PC-3 (cell line): ENCODE measurements at regions not wholly inside any gene's neighbourhood (a gene's known extent, or its start where the extent isn't known, plus 50 kb on each side); places are given as distances from the start of the nearest gene placed in this dataset.
"Not testable (repeated sequence)": the region's sequence is repeated elsewhere in the genome, so short reads cannot be mapped to it uniquely, and the experiment has no call there.

Experiments
- ATAC-seq: fragments of 200-7000 bp; cut with Tn5 transposase; 2 replicates; pipeline ENCODE4 v1.9.1; 2020; ENCODE audit warnings: mild to moderate bottlenecking, moderate library complexity
- BruUV-seq: library from RNA; stranded (reverse); fragments of 400-500 nt; replicated peaks from 2 replicates; lab custom pipeline; 2021; lab: Mats Ljungman, UMichigan
- CTCF ChIA-PET: fragments of 300-600 bp; sonication (Branson Sonifier 250); formaldehyde crosslinking; loops from one replicate; lab custom pipeline; 2022; ENCODE audit warnings: antibody characterized with exemption; lab: Charles Lee
- POLR2A ChIA-PET: fragments of 300-600 bp; sonication (Branson Sonifier 250); formaldehyde crosslinking; loops from one replicate; lab custom pipeline; 2022; ENCODE audit warnings: antibody characterized with exemption; ENCODE audit not compliant: unreplicated experiment; lab: Charles Lee
- DNase-seq: peaks from one replicate; pipeline ENCODE4 v3.0.0-alpha.2; 2015
- H2AFZ ChIP-seq: fragments of 300-600 bp; sonication (generic); 2 replicates; pipeline ENCODE4 v1.6.0; 2016; ENCODE audit warnings: antibody characterized with exemption, low read length
- H3F3A ChIP-seq: fragments of 300-600 bp; sonication (generic); one replicate; pipeline ENCODE4 v1.6.0; 2017; ENCODE audit warnings: antibody characterized with exemption, low read length, control low read depth, mild to moderate bottlenecking; ENCODE audit not compliant: unreplicated experiment
- H3K27ac ChIP-seq: fragments of 300-600 bp; sonication (generic); 2 replicates; pipeline ENCODE4 v1.5.1; 2016; ENCODE audit warnings: mild to moderate bottlenecking, low read length
- H3K27me3 ChIP-seq: fragments of 300-600 bp; sonication (generic); 2 replicates; pipeline ENCODE4 v1.6.1; 2016; ENCODE audit warnings: low read length, mixed read lengths
- H3K36me3 ChIP-seq: fragments of 300-600 bp; sonication (generic); 2 replicates; pipeline ENCODE4 v1.6.1; 2016; ENCODE audit warnings: low read depth, mixed run types, low read length, mixed read lengths
- H3K4me1 ChIP-seq: fragments of 300-600 bp; sonication (generic); 2 replicates; pipeline ENCODE4 v1.5.1; 2016; ENCODE audit warnings: low read length; ENCODE audit not compliant: insufficient read depth
- H3K4me2 ChIP-seq: fragments of 300-600 bp; sonication (generic); 2 replicates; pipeline ENCODE4 v1.6.0; 2016; ENCODE audit warnings: low read length
- H3K4me3 ChIP-seq: fragments of 300-600 bp; sonication (generic); 2 replicates; pipeline ENCODE4 v1.5.1; 2016; ENCODE audit warnings: mild to moderate bottlenecking, low read length, mixed read lengths
- H3K79me2 ChIP-seq: fragments of 300-600 bp; sonication (generic); 2 replicates; pipeline ENCODE4 v1.6.1; 2017; ENCODE audit warnings: low read length, mixed read lengths
- H3K9ac ChIP-seq: fragments of 300-600 bp; sonication (generic); 2 replicates; pipeline ENCODE4 v1.6.0; 2016; ENCODE audit warnings: mild to moderate bottlenecking, low read length
- H3K9me2 ChIP-seq: fragments of 300-600 bp; sonication (generic); replicated peaks from 2 replicates; pipeline ENCODE4 v1.6.1; 2016; ENCODE audit warnings: mixed run types, low read length, mixed read lengths
- H3K9me3 ChIP-seq: fragments of 300-600 bp; sonication (generic); 2 replicates; pipeline ENCODE4 v1.6.1; 2016; ENCODE audit warnings: low read length, mixed read lengths
- H4K20me1 ChIP-seq: fragments of 300-600 bp; sonication (generic); 2 replicates; pipeline ENCODE4 v1.6.1; 2016; ENCODE audit warnings: low read length, mixed read lengths
- EZH2 ChIP-seq: fragments of 300-600 bp; sonication (generic); IDR thresholded peaks from one replicate; pipeline ENCODE4 v1.6.1; 2017; ENCODE audit warnings: antibody characterized with exemption, mild to moderate bottlenecking, low read length; ENCODE audit not compliant: unreplicated experiment
- EZH2phosphoT487 ChIP-seq: fragments of 300-600 bp; sonication (generic); IDR thresholded peaks from 2 replicates; pipeline ENCODE4 v1.6.1; 2018; ENCODE audit warnings: mild to moderate bottlenecking, antibody characterized with exemption, low read length, borderline replicate concordance
- intact Hi-C: fragments of 100-400 bp; cut with micrococcal nuclease; formaldehyde crosslinking; loops from 2 replicates; pipeline ENCODE4 v1.9.0; 2023
- TF ChIP-seq, protein P1 (sequence below): fragments of 300-600 bp; sonication (generic); conservative IDR thresholded peaks from 2 replicates; pipeline ENCODE4 v1.5.1; 2017; ENCODE audit warnings: antibody characterized with exemption, low read depth, mild to moderate bottlenecking, low read length

DNA sequence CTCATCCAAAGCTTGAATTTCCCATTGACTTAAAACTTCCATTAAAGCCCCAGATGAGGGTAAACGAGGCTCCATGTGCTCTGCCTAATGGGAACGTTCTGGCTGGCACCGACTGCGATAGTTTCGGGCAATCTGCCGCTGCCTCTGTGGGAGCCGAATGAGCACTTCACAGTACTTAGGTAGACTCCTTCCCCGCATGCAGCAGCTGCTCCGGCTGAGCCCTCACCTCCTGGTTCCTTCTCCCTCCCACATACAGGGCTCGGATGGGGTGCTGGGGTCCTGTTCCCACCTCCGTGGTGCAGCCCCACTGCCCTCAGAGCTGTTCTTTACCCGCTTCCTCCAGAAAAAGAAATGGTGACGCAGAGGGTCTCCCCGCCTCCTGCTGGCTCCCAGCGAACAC lies 476.5 kb upstream of the SALL3 start:
- Histone ChIP-seq H3K4me3 (no peak overlapping the region), H3K4me1 (no peaks in the 10 kb centered on the region), H3K27ac (no peak overlapping the region), H3K36me3 (no peaks in the 10 kb centered on the region), H2AFZ (no peak overlapping the region), H4K20me1 (no peaks in the 10 kb centered on the region), H3K79me2 (no peaks in the 10 kb centered on the region), H3K9ac (no peak overlapping the region), H3F3A (no peaks in the 10 kb centered on the region), H3K9me2 (no peaks in the 10 kb centered on the region), H3K27me3 (peaks cover 27% of the 10 kb centered on the region), H3K4me2 (no peak overlapping the region), H3K9me3 (no peaks in the 10 kb centered on the region)
- BruUV-seq, result no TSS peak
- intact Hi-C loops, result no loop called here
- DNase-seq (no peak), ATAC-seq (no peak)
- ChIA-PET CTCF (no interaction called here), POLR2A (no interaction called here)
- TF ChIP-seq EZH2phosphoT487, result no peak
- TF ChIP-seq EZH2, result no peak
- TF ChIP-seq, protein P1, sequence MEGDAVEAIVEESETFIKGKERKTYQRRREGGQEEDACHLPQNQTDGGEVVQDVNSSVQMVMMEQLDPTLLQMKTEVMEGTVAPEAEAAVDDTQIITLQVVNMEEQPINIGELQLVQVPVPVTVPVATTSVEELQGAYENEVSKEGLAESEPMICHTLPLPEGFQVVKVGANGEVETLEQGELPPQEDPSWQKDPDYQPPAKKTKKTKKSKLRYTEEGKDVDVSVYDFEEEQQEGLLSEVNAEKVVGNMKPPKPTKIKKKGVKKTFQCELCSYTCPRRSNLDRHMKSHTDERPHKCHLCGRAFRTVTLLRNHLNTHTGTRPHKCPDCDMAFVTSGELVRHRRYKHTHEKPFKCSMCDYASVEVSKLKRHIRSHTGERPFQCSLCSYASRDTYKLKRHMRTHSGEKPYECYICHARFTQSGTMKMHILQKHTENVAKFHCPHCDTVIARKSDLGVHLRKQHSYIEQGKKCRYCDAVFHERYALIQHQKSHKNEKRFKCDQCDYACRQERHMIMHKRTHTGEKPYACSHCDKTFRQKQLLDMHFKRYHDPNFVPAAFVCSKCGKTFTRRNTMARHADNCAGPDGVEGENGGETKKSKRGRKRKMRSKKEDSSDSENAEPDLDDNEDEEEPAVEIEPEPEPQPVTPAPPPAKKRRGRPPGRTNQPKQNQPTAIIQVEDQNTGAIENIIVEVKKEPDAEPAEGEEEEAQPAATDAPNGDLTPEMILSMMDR, result no peak

DNA sequence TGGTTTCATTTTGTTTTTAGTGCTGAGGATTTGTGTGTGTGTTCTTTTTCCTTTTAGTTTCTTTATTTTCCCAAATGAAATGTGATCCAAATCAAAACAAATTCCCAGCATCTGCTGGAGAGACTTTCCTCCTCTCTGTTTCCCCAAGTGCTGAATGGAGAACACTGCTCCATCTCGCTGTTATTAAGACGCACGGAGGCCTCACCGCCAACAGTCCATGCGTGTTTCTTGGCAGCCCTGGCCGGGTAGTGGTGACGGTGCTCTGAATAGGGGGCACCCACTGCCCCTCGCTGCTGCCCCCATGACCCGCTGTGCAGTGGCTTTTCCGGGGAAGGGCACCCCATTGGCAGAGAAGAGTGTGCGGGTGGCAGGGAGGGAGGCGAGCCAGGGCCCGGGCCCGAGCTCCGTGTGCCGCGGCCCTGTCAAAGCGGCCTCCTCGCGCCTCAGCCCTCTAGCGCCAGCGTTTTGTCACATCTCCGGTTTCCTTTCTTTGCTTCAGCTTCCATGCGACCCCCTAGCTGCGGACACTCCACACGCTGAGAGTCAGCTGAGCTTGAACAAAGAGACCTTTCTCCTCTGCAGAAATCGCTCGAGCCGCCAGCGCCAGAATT lies 473.7 kb upstream of the SALL3 start:
- POLR2A ChIA-PET, result no interaction called here
- intact Hi-C loops, result no loop called here
- Histone ChIP-seq H3F3A (no peaks in the 10 kb centered on the region), H3K4me3 (no peak overlapping the region), H3K27me3 (peaks cover 27% of the 10 kb centered on the region), H3K36me3 (no peaks in the 10 kb centered on the region), H3K4me2 (no peak overlapping the region), H3K9me3 (no peaks in the 10 kb centered on the region), H3K9ac (no peak overlapping the region), H3K4me1 (no peaks in the 10 kb centered on the region), H3K9me2 (no peaks in the 10 kb centered on the region), H4K20me1 (no peaks in the 10 kb centered on the region), H2AFZ (no peak overlapping the region), H3K27ac (no peak overlapping the region), H3K79me2 (no peaks in the 10 kb centered on the region)
- DNase-seq (no peak), ATAC-seq (no peak)
- BruUV-seq, result no TSS peak
- CTCF ChIA-PET, result no interaction called here
- TF ChIP-seq, protein P1, result no peak
- no peak for TF ChIP-seq EZH2phosphoT487

DNA sequence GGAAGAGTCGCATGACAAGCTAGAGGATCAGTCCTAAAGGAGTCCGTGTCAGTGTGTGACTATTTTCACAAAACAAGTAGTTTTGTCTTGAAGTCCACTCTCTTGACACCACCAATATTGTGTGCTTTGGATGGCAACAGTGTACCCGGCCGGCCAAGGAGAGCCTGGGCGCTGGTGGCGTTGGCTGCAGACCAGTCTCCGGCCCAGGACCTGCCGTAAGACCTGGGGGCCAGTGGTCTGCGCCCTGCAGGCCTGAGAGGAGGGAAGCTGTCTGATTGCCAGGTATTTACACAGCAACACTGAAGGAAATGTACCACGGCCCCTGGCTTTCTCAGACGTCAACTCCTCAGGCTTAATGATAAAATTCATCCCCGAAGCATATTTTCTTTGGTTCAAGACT lies 472.4 kb upstream of the SALL3 start:
- H3F3A ChIP-seq, result no peaks in the 10 kb centered on the region
- no peaks in the 10 kb centered on the region for H3K4me1 ChIP-seq
- H3K79me2 ChIP-seq, result no peaks in the 10 kb centered on the region
- H3K27me3 ChIP-seq, result peaks cover 27% of the 10 kb centered on the region
- ChIA-PET CTCF (no interaction called here), POLR2A (no interaction called here)
- DNase-seq (no peak), ATAC-seq (no peak)
- no peak overlapping the region for H3K4me3 ChIP-seq
- no TSS peak for BruUV-seq
- H3K4me2 ChIP-seq, result no peak overlapping the region
- H3K9ac ChIP-seq, result no peak overlapping the region
- TF ChIP-seq, protein P1, result no peak
- TF ChIP-seq EZH2phosphoT487, result no peak
- TF ChIP-seq EZH2, result no peak
- no peaks in the 10 kb centered on the region for H4K20me1 ChIP-seq
- H3K9me2 ChIP-seq, result no peaks in the 10 kb centered on the region
- H3K9me3 ChIP-seq, result no peaks in the 10 kb centered on the region
- no peaks in the 10 kb centered on the region for H3K36me3 ChIP-seq
- intact Hi-C loops, result no loop called here
- no peak overlapping the region for H3K27ac ChIP-seq
- no peak overlapping the region for H2AFZ ChIP-seq

DNA sequence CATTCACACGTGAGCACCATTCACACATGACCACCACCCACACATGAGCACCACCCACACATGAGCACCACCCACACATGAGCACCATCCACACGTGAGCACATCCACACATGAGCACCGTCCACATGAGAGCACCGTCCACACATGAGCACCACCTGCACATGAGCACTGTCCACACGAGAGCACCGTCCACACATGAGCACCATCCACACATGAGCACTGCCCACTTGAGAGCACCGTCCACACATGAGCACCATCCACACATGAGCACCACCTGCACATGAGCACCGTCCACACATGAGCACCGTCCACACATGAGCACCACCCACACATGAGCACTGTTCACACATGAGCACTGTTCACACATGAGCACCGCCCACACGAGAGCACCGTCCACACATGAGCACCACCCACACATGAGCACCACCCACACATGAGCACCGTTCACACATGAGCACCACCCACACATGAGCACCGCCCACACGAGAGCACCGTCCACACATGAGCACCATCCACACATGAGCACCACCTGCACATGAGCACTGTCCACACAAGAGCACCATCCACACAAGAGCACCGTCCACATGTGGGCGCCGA lies 471.3 kb upstream of the SALL3 start:
- DNase-seq, CTCF ChIA-PET, H2AFZ ChIP-seq, H3K27ac ChIP-seq, H3K9ac ChIP-seq, intact Hi-C loops, H3K36me3 ChIP-seq, H3K9me3 ChIP-seq, H4K20me1 ChIP-seq, H3K4me3 ChIP-seq, ATAC-seq, H3K79me2 ChIP-seq, H3K9me2 ChIP-seq, BruUV-seq, H3F3A ChIP-seq, POLR2A ChIA-PET, H3K4me2 ChIP-seq, H3K4me1 ChIP-seq: not testable (repeated sequence)
- peaks cover 27% of the 10 kb centered on the region for H3K27me3 ChIP-seq
